ENCODE measurements at regions not wholly inside any gene's neighbourhood (a gene's known extent, or its start where the extent isn't known, plus 50 kb on each side); places are given as distances from the start of the nearest gene placed in this dataset.

DNA sequence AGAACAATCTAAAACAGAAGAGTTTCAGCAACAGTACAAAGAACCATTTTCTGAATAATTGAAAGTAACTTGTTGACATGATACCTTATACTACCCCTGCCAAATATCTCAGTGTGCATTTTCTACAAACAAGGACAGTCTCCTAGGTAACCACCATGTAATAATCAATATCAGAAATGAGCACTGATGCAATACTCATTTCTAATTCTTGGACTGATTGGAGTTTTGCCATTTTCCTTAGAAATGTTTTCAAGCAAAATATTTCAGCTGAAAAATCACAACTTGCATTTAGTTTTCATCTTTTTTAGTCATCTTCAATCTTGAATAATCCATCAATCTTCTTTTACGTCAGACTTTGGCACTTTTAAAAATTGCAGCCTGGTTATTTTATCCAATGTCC lies 420.2 kb downstream of the CDC14C start:
- TF ChIP-seq, protein P1, sequence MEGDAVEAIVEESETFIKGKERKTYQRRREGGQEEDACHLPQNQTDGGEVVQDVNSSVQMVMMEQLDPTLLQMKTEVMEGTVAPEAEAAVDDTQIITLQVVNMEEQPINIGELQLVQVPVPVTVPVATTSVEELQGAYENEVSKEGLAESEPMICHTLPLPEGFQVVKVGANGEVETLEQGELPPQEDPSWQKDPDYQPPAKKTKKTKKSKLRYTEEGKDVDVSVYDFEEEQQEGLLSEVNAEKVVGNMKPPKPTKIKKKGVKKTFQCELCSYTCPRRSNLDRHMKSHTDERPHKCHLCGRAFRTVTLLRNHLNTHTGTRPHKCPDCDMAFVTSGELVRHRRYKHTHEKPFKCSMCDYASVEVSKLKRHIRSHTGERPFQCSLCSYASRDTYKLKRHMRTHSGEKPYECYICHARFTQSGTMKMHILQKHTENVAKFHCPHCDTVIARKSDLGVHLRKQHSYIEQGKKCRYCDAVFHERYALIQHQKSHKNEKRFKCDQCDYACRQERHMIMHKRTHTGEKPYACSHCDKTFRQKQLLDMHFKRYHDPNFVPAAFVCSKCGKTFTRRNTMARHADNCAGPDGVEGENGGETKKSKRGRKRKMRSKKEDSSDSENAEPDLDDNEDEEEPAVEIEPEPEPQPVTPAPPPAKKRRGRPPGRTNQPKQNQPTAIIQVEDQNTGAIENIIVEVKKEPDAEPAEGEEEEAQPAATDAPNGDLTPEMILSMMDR (IDR thresholded peaks at IDR 0.05): no peak
- H3K9ac ChIP-seq (ENCODE audit: insufficient read depth, low read length, poor library complexity, severe bottlenecking): no peak overlapping the region
- no peak overlapping the region for H3K27ac Mint-ChIP-seq
- DNase-seq: no peak
- H3K27ac ChIP-seq (ENCODE audit: low read depth in 1 of 2, low read length in 2 of 2): no peak overlapping the region
- WGBS (ENCODE audit: insufficient coverage): no CpG with 5 or more reads among the region's 1 CpG
- no peaks in the 10 kb centered on the region for H3K4me1 Mint-ChIP-seq
- no peaks in the 10 kb centered on the region for H3K9me3 ChIP-seq (replicated peaks in 1 of 2; ENCODE audit: control insufficient read depth in 1 of 2, insufficient read depth in 1 of 2, low read length in 2 of 2)
- H3K79me2 ChIP-seq (ENCODE audit: insufficient read depth, low read length): no peaks in the 10 kb centered on the region
- H3K4me1 ChIP-seq (ENCODE audit: control insufficient read depth in 1 of 2, insufficient read depth in 2 of 2, low read length in 2 of 2): no peaks in the 10 kb centered on the region
- no peak overlapping the region for H3K4me2 ChIP-seq (replicated peaks; ENCODE audit: extremely low read depth, low read length, poor library complexity, severe bottlenecking)
- H3K36me3 Mint-ChIP-seq: no peaks in the 10 kb centered on the region
- H3K36me3 ChIP-seq (replicated peaks in 1 of 2; ENCODE audit: control insufficient read depth in 1 of 2, insufficient read depth in 2 of 2, low read length in 2 of 2): no peaks in the 10 kb centered on the region
- no peak overlapping the region for H3K4me3 Mint-ChIP-seq
- intact Hi-C loops (cut with micrococcal nuclease): no loop called here
- H4K20me1 ChIP-seq (ENCODE audit: insufficient read depth, low read length): no peaks in the 10 kb centered on the region
- H3K4me3 ChIP-seq (replicated peaks in 1 of 3; ENCODE audit: low read depth in 2 of 3, low read length in 3 of 3): no peak overlapping the region
- peaks cover 0 to 2% (median 0%) of the 10 kb centered on the region in 7 donors for H3K9me3 Mint-ChIP-seq
- H2AFZ ChIP-seq (ENCODE audit: insufficient read depth, low read depth, low read length, poor library complexity, severe bottlenecking): no peak overlapping the region
- no peaks in the 10 kb centered on the region for H3K27me3 ChIP-seq (ENCODE audit: control insufficient read depth in 2 of 2, insufficient read depth in 2 of 2, low read length in 2 of 2)
- H3K27me3 Mint-ChIP-seq (ENCODE audit: low read depth in 3 of 3): no peaks in the 10 kb centered on the region

DNA sequence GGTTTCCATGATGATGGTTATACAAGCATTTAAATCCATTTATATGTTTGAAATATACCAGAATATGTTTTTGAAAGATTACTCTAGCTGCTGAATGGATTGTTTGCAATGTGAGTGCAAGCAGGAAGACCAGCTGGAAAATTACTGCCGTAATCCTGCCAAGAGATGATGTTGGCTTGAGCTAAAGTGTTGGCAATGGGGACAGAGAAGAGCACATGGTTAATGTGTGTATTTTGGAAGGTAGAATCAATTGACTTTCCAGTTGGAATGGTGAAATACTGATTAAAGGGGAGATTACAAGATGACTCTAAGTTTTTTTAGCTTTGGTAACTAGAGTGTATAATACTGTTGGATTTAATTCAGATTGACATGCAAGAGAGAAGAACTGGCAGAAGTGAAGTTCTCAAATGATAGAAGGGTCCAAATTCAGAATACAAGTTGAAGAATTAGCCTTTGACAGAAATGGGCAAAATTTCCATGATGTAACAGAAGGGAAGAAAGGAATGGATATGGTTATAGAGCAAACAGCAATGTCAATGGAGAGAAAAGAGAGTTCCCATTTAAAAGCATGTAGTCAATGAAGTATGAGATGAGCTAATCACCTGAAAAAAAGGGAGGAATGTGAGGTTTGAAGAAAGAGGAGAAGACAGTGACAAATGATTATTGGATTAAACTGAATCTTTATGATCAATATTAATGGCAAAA lies 422.0 kb downstream of the CDC14C start:
- no peaks in the 10 kb centered on the region for H3K27me3 ChIP-seq (ENCODE audit: control insufficient read depth in 2 of 2, insufficient read depth in 2 of 2, low read length in 2 of 2)
- H3K79me2 ChIP-seq (ENCODE audit: insufficient read depth, low read length): no peaks in the 10 kb centered on the region
- TF ChIP-seq, protein P1 (IDR thresholded peaks at IDR 0.05): no peak
- H3K4me1 Mint-ChIP-seq: no peaks in the 10 kb centered on the region
- no peaks in the 10 kb centered on the region for H3K9me3 ChIP-seq (replicated peaks in 1 of 2; ENCODE audit: control insufficient read depth in 1 of 2, insufficient read depth in 1 of 2, low read length in 2 of 2)
- no peak overlapping the region for H3K4me3 ChIP-seq (replicated peaks in 1 of 3; ENCODE audit: low read depth in 2 of 3, low read length in 3 of 3)
- H2AFZ ChIP-seq (ENCODE audit: insufficient read depth, low read depth, low read length, poor library complexity, severe bottlenecking): no peak overlapping the region
- no peaks in the 10 kb centered on the region for H3K4me1 ChIP-seq (ENCODE audit: control insufficient read depth in 1 of 2, insufficient read depth in 2 of 2, low read length in 2 of 2)
- H3K27ac ChIP-seq (ENCODE audit: low read depth in 1 of 2, low read length in 2 of 2): no peak overlapping the region
- intact Hi-C loops (cut with micrococcal nuclease): no loop called here
- no peaks in the 10 kb centered on the region for H3K27me3 Mint-ChIP-seq (ENCODE audit: low read depth in 3 of 3)
- H3K27ac Mint-ChIP-seq: no peak overlapping the region
- H3K4me2 ChIP-seq (replicated peaks; ENCODE audit: extremely low read depth, low read length, poor library complexity, severe bottlenecking): no peak overlapping the region
- 83% methylated on average over 1 of the region's 1 CpG for WGBS (ENCODE audit: insufficient coverage)
- no peaks in the 10 kb centered on the region for H3K36me3 Mint-ChIP-seq
- H4K20me1 ChIP-seq (ENCODE audit: insufficient read depth, low read length): no peaks in the 10 kb centered on the region
- H3K9ac ChIP-seq (ENCODE audit: insufficient read depth, low read length, poor library complexity, severe bottlenecking): no peak overlapping the region
- H3K4me3 Mint-ChIP-seq: no peak overlapping the region
- peaks cover 0 to 2% (median 0%) of the 10 kb centered on the region in 7 donors for H3K9me3 Mint-ChIP-seq
- DNase-seq: no peak
- H3K36me3 ChIP-seq (replicated peaks in 1 of 2; ENCODE audit: control insufficient read depth in 1 of 2, insufficient read depth in 2 of 2, low read length in 2 of 2): no peaks in the 10 kb centered on the region
